HL-60 (cell line): ENCODE measurements at regions not wholly inside any gene's neighbourhood (a gene's known extent, or its start where the extent isn't known, plus 50 kb on each side); places are given as distances from the start of the nearest gene placed in this dataset.

ENCODE experiments used
- CTCF ChIP-seq: IDR thresholded peaks from one replicate; pipeline ENCODE4 v1.5.1; 2011; ENCODE audit warnings: low read length, control low read depth, inconsistent platforms; ENCODE audit not compliant: insufficient read depth
- GABPA ChIP-seq: IDR thresholded peaks from 2 replicates; pipeline ENCODE4 v1.6.1; 2012; ENCODE audit warnings: low read depth
- POLR2AphosphoS5 ChIP-seq: IDR thresholded peaks from 2 replicates; pipeline ENCODE4 v1.6.1; 2012; ENCODE audit warnings: low read depth

GRCh38 chrX:39728852-39729598 is 368.7 kb downstream of the BCOR start:
- TF ChIP-seq CTCF (no peak), POLR2AphosphoS5 (no peak), GABPA (no peak)
